ENCODE measurements at regions not wholly inside any gene's neighbourhood (a gene's known extent, or its start where the extent isn't known, plus 50 kb on each side); places are given as distances from the start of the nearest gene placed in this dataset.
A peak's percentile ranks its signal among the peaks of the same experiment; 100 is the strongest.
"Not testable (repeated sequence)": the region's sequence is repeated elsewhere in the genome, so short reads cannot be mapped to it uniquely, and the experiment has no call there.

DNA sequence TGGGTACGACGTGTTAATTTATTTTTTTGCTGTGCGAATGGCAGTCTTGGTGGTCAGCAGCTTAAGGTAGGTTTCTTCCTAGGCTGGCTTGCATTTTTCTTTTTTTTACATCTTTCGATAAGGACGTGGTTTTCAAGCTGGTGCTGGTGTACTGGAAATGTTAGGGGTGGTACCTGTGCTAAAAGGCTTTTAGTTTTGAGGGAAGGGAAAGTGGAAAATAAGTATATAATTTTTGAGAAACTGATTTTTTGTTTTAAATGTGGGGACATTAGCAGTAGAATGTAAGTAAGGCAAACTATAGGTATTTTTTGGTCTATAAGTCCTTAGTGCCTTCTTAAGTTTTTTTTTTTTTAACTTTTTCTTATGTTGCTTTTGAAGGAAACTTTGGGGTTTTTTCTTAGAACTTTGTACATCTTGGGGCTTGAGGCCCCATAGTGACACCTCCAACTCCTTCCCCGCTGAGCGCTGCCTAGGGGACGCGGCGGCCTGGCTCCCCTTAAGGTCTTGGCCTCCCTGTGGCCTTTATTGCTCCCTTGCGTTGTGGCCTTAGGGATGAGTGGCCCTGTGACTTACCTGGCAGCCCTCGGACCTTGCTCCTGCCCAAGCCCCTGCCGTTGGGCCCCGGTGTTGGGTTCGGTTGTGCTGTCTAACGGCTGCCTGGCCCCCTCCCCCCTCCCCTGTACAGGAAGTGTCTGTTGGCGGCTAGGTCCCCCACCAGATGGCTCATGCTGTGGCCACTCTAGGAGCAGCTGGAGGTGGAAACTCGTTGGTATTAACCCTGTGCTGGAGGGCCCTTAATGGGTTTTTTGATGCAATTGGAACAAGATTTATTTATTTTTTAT is 88.0 kb upstream of the RPRML start:
- H3K4me1 Mint-ChIP-seq = peaks cover 36% of the 10 kb centered on the region
- CTCF ChIA-PET = no interaction called here
- peaks cover 26% of the 10 kb centered on the region for H3K36me3 Mint-ChIP-seq
- H3K27me3 Mint-ChIP-seq = no peaks in the 10 kb centered on the region
- no peaks in the 10 kb centered on the region for H3K9me3 Mint-ChIP-seq (ENCODE audit: low read depth)
- H3K27ac Mint-ChIP-seq = peak overlapping the region; percentile 96
- peak overlapping the region; percentile 96 for H3K4me3 Mint-ChIP-seq
- ATAC-seq (peak; percentile 95), DNase-seq (peak; percentile 91)

DNA sequence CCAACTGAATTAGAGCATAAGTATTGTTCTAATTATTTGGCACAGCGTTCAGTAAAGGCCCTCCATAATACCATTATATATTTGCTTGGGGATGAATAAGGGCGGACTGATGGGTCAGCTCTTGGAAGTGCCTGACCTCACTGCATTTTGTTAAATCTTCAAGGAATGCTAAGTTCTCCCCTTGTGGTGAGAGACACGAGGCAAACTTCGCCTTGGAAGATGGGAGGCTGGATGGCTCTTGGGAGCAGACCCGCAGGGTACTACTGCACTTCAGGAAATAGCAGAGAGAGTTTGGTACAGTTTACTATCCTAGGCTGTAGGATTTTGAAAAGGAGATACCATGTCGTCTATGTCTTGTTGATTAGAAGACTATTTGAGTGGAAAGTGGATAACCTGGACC is 87.0 kb upstream of the RPRML start:
- ATAC-seq (no peak), DNase-seq (no peak)
- Mint-ChIP-seq H3K9me3 (ENCODE audit: low read depth) (no peaks in the 10 kb centered on the region), H3K4me3 (peak overlapping the region; percentile 96), H3K27ac (peak overlapping the region; percentile 96), H3K36me3 (peaks cover 20% of the 10 kb centered on the region), H3K4me1 (peaks cover 27% of the 10 kb centered on the region), H3K27me3 (no peaks in the 10 kb centered on the region)
- CTCF ChIA-PET = no interaction called here

DNA sequence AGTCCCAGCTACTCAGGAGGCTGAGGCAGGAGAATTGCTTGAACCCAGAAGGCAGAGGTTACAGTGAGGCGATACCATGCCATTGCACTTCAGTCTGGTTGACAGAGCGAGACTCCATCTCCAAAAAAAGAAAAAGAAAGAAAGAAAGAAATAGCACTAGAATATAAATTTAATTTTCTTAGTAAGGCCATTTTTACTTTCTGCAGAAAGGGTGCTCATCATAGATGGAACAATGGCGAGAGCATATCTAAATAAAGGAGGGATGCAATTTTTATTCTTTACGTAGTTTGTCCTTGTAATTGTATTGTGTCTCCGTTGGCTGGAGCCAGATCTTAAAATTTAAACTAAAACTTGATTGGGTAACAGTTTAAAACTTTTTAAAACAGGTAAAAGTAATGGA is 85.6 kb upstream of the RPRML start:
- H3K4me1 Mint-ChIP-seq = peaks cover 22% of the 10 kb centered on the region
- DNase-seq (no peak), ATAC-seq (no peak)
- H3K27me3 Mint-ChIP-seq = no peaks in the 10 kb centered on the region
- H3K27ac Mint-ChIP-seq = no peak overlapping the region
- peaks cover 16% of the 10 kb centered on the region for H3K36me3 Mint-ChIP-seq
- CTCF ChIA-PET = no interaction called here
- no peak overlapping the region for H3K4me3 Mint-ChIP-seq
- no peaks in the 10 kb centered on the region for H3K9me3 Mint-ChIP-seq (ENCODE audit: low read depth)

DNA sequence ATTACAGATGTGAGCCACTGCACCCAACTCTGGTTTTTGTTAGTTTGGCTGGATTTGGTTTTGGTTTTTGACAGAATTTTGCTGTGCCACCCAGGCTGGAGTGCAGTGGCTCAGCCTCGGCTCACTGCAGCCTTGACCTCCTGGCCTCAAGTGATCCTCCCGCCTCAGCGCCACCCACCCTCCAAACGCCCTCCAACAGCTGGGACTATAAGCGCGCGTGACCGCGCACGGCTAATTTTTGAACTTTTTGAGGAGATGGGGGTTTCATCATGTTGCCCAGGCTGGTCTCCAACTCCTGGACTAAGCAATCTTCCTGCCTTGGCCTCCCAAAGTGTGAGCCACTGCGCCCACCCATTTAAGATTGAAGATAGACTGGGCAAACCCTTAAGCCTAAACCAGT is 84.4 kb upstream of the RPRML start:
- Mint-ChIP-seq H3K27ac (no peak overlapping the region), H3K36me3 (peaks cover 14% of the 10 kb centered on the region), H3K4me3 (no peak overlapping the region), H3K4me1 (peaks cover 18% of the 10 kb centered on the region), H3K9me3 (ENCODE audit: low read depth) (no peaks in the 10 kb centered on the region), H3K27me3 (no peaks in the 10 kb centered on the region)
- CTCF ChIA-PET = no interaction called here
- DNase-seq (no peak), ATAC-seq (no peak)

DNA sequence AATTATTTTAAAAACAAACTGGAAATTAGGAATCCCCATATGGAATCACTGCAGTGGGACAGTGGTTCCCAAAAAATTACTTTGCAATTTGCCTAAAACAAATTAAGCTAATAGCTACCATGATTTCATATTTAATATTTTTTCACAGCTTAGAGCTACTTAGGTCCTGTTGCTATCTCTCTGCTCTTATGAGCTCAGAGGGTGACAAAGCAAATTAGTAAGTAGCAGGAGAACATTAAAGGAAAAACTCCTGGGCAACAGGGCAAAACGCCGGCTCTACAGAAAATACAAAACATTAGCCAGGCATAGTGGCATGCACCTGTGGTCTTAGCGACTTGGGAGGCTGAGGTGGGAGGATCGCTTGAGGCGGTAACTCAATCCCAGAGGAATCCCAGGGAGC is 83.8 kb upstream of the RPRML start:
- H3K9me3 Mint-ChIP-seq (ENCODE audit: low read depth); CTCF ChIA-PET; H3K27ac Mint-ChIP-seq; ATAC-seq; H3K27me3 Mint-ChIP-seq; H3K4me3 Mint-ChIP-seq; DNase-seq: not testable (repeated sequence)
- Mint-ChIP-seq H3K36me3 (peaks cover 14% of the 10 kb centered on the region), H3K4me1 (peaks cover 15% of the 10 kb centered on the region)

DNA sequence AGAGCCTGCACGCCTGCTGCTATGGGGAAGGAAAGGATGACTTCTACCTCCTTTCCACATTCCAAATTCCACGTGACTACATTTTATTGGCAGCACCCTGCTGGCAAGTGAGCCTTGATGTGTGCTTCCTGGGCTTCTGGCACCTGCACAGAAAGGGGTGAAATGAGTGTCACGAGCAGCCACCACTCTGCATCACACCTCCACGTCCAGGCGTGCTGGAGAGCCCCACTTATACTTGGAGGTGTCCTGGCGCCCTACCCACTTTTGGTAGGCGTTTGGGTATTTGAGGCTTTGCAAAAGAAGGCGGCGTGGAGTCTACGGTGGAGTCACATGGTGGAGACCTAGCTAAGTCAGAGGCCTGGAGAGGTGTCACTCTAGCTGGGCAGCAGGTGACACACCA is 81.0 kb upstream of the RPRML start:
- ATAC-seq; CTCF ChIA-PET; H3K27ac Mint-ChIP-seq; H3K9me3 Mint-ChIP-seq (ENCODE audit: low read depth); DNase-seq; H3K4me1 Mint-ChIP-seq; H3K27me3 Mint-ChIP-seq; H3K4me3 Mint-ChIP-seq: not testable (repeated sequence)
- peaks cover 12% of the 10 kb centered on the region for H3K36me3 Mint-ChIP-seq

DNA sequence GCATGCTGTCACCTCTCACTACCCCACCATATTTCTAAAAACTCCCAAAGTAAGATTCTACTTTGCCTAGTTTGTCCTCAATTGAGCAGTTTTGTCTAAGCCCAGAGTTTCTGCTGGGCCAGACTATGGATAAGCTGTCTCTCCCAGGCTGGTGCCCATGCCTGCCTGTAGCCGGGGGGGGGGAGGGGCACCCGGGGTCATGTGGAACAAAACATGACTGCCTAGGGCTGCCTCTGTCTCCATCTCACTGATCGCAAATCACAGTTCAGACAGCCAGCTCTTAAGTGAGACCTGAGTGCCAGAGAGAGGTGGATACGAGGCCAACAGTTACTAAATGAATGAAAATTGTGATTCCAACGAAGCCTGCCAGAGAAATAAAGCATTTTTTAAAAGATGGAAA is 78.8 kb upstream of the RPRML start:
- peaks cover 7% of the 10 kb centered on the region for H3K36me3 Mint-ChIP-seq
- CTCF ChIA-PET = no interaction called here
- no peaks in the 10 kb centered on the region for H3K27me3 Mint-ChIP-seq
- no peak for DNase-seq
- H3K4me1 Mint-ChIP-seq = peaks cover 4% of the 10 kb centered on the region
- ATAC-seq = no peak
- H3K9me3 Mint-ChIP-seq (ENCODE audit: low read depth) = no peaks in the 10 kb centered on the region
- no peak overlapping the region for H3K4me3 Mint-ChIP-seq
- H3K27ac Mint-ChIP-seq = no peak overlapping the region

DNA sequence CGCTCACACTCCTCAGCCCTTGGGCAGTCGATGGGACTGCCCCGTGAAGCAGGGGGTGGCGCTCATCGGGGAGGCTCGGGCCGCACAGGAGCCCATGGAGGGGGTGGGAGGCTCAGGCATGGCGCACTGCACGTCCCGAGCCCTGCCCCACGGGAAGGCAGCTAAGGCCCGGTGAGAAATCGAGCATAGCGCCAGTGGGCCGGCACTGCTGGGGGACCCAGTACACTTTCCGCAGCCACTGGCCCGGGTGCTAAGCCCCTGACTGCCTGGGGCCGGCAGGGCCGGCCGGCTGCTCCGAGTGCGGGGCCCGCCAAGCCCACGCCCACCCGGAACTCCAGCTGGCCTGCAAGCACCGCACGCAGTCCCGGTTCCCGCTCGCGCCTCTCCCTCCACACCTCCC is 78.2 kb upstream of the RPRML start:
- not testable (repeated sequence) for H3K4me3 Mint-ChIP-seq, H3K36me3 Mint-ChIP-seq, H3K27me3 Mint-ChIP-seq

DNA sequence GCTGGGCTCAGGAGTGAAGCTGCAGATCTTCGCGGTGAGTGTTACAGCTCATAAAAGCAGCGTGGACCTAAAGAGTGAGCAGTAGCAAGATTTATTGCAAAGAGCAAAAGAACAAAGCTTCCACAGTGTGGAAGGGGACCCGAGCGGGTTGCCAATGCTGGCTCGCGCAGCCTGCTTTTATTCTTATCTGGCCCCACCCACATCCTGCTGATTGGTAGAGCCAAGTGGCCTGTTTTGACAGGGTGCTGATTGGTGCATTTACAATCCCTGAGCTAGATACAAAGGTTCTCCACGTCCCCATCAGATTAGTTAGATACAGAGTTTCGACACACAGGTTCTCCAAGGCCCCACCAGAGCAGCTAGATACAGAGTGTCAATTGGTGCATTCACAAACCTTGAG is 77.6 kb upstream of the RPRML start:
- H3K4me3 Mint-ChIP-seq; H3K27ac Mint-ChIP-seq; ATAC-seq; H3K9me3 Mint-ChIP-seq (ENCODE audit: low read depth); H3K4me1 Mint-ChIP-seq; H3K27me3 Mint-ChIP-seq; DNase-seq; CTCF ChIA-PET; H3K36me3 Mint-ChIP-seq: not testable (repeated sequence)

More for the DNA sequence above, 78.2 kb upstream of the RPRML start:
- H3K9me3 Mint-ChIP-seq (ENCODE audit: low read depth); H3K27ac Mint-ChIP-seq; ATAC-seq; H3K4me1 Mint-ChIP-seq; DNase-seq; CTCF ChIA-PET: not testable (repeated sequence)
